Heart right ventricle (tissue), 16 donors: ENCODE measurements at regions not wholly inside any gene's neighbourhood (a gene's known extent, or its start where the extent isn't known, plus 50 kb on each side); places are given as distances from the start of the nearest gene placed in this dataset.

Experiments used
- ATAC-seq, 8 donors: fragments of 200-7000 bp; cut with Tn5 transposase; one replicate each; pipeline ENCODE4 v1.9.1; 2020; ENCODE audit warnings: mild to moderate bottlenecking in 8 of 8, moderate library complexity in 8 of 8, moderate number of reproducible peaks in 1 of 8
- DNase-seq, 2 donors: peaks; one replicate each; pipeline ENCODE4 v3.0.0-alpha.2; 2020
- H3K27ac ChIP-seq, 10 donors: fragments of 200-600 bp; sonication (generic) in 2 of 10; one replicate each; pipeline versions ENCODE4 v1.5.0 to v1.8.0; 2020 to 2022; ENCODE audit warnings: mild to moderate bottlenecking in 3 of 10
- H3K27me3 ChIP-seq, 7 donors: fragments of 200-600 bp; one replicate each; pipeline ENCODE4 v1.8.0; 2021 to 2022; ENCODE audit warnings: mild to moderate bottlenecking in 2 of 7
- H3K36me3 ChIP-seq, 9 donors: fragments of 200-600 bp; sonication (generic) in 1 of 9; one replicate each; pipeline versions ENCODE4 v1.5.0 to v1.8.0; 2020 to 2022; ENCODE audit warnings: mild to moderate bottlenecking in 2 of 9
- H3K4me1 ChIP-seq, 9 donors: fragments of 200-600 bp; sonication (generic) in 1 of 9; one replicate each; pipeline versions ENCODE4 v1.5.0 to v1.8.0; 2020 to 2022; ENCODE audit warnings: mild to moderate bottlenecking in 4 of 9
- H3K4me3 ChIP-seq, 10 donors: fragments of 200-600 bp; sonication (generic) in 2 of 10; one replicate each; pipeline versions ENCODE4 v1.5.0 to v1.8.0; 2020 to 2022; ENCODE audit warnings: mild to moderate bottlenecking in 7 of 10, moderate library complexity in 2 of 10
- H3K9me3 ChIP-seq, 11 donors: fragments of 200-600 bp in 10 of 11; sonication (generic) in 2 of 11; one replicate each; pipeline versions ENCODE4 v1.5.0 to v1.8.0; 2013 to 2022; ENCODE audit warnings: mild to moderate bottlenecking in 2 of 11, control low read depth in 1 of 11, moderate library complexity in 1 of 11
- WGBS, 2 donors: extraction: QIAGEN DNeasy Blood & Tissue Kit; methylation state at CpG; one replicate each; pipeline ENCODE4 v1.1.7; 2013; ENCODE audit warnings: inconsistent platforms in 1 of 2; 5-methylcytosine and 5-hydroxymethylcytosine counted together
- intact Hi-C, 10 donors: fragments of 100-400 bp; cut with DNase I; formaldehyde crosslinking; loops; one replicate each; pipeline versions ENCODE4 v1.11.1 to v1.14.2; 2022
- TF ChIP-seq, protein P1 (sequence below), 9 donors: fragments of 200-600 bp; sonication (generic) in 2 of 9; IDR thresholded peaks; one replicate each; pipeline versions ENCODE4 v1.5.0 to v1.8.0; 2021 to 2022; ENCODE audit warnings: antibody characterized with exemption in 9 of 9, mild to moderate bottlenecking in 5 of 9, moderate library complexity in 1 of 9
- donor health status: Arrhythmogenic right ventricular cardiomyopathy.
- donor health status: ischemic (EF 13 %, LVEDD 7.1; RV severe dilation, severe dysfunction).
- donor health status: healthy with polysubstance abuse.
- donor health status: DM: no; HTN: yes; CAD: no.
- donor health status: DM: no; HTN: no; CAD: no.
- donor health status: ischemic (EF 25% LVEDD 6.9; RV normal size, moderate dysfunction).
- donor health status: ischemic (EF 25% LVEDD 5.7; RV mildly dilated, moderate dysfunction).
- donor health status: healthy.
- donor health status: DM: yes; HTN: yes; CAD: no.
- donor health status: Ischemic cardiomyopathy.
- donor health status: ischemic (EF 35%, LVEDD 5.7; RV mildly dilated, moderate dysfunction).
- donor health status: nonischemic (EF 11% LVEDD 7.7; RV severe dilation, severe dysfunction).
- donor health status: DM: yes; HTN: yes; CAD: no.
- donor health status: PGD.
- donor health status: ischemic (EF 29% LVEDD 5.4; RV normal size, mild dysfunction).
- donor health status: nonischemic (EF 23%, LVEDD 6.1; RV moderate dilation, normal function).

DNA sequence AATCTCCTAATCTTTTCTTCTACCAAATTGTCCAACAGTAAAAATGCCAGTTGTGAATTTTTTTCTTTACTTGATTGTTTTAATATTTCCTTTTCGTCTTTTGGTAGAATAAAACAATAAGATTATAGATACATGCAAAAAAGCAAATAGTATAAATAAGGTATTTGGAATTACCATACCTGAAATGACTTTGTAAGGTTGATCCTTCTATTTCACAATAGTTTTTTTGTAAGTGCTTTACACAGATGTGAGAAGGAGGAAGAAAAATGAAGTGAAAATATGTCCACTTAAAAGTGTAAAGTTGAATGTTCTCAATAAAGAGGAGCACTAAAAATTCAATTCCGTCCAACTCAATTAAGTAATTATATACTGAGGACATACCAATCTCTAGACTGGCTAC lies 457.6 kb downstream of the UTRN start:
- Histone ChIP-seq H3K9me3 (no peaks in the 10 kb centered on the region), H3K27ac (no peak overlapping the region), H3K27me3 (no peaks in the 10 kb centered on the region), H3K4me3 (no peak overlapping the region), H3K4me1 (peaks cover 0 to 10% (median 0%) of the 10 kb centered on the region in 9 donors), H3K36me3 (peaks cover 0 to 36% (median 0%) of the 10 kb centered on the region in 9 donors)
- ATAC-seq (no peak), DNase-seq (no peak)
- TF ChIP-seq, protein P1, sequence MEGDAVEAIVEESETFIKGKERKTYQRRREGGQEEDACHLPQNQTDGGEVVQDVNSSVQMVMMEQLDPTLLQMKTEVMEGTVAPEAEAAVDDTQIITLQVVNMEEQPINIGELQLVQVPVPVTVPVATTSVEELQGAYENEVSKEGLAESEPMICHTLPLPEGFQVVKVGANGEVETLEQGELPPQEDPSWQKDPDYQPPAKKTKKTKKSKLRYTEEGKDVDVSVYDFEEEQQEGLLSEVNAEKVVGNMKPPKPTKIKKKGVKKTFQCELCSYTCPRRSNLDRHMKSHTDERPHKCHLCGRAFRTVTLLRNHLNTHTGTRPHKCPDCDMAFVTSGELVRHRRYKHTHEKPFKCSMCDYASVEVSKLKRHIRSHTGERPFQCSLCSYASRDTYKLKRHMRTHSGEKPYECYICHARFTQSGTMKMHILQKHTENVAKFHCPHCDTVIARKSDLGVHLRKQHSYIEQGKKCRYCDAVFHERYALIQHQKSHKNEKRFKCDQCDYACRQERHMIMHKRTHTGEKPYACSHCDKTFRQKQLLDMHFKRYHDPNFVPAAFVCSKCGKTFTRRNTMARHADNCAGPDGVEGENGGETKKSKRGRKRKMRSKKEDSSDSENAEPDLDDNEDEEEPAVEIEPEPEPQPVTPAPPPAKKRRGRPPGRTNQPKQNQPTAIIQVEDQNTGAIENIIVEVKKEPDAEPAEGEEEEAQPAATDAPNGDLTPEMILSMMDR (IDR thresholded peaks at IDR 0.05), result no peak
- WGBS, 2 donors, result 94 to 96% methylated on average over 2 of the region's 2 CpGs
- intact Hi-C loops, result no loop called here

DNA sequence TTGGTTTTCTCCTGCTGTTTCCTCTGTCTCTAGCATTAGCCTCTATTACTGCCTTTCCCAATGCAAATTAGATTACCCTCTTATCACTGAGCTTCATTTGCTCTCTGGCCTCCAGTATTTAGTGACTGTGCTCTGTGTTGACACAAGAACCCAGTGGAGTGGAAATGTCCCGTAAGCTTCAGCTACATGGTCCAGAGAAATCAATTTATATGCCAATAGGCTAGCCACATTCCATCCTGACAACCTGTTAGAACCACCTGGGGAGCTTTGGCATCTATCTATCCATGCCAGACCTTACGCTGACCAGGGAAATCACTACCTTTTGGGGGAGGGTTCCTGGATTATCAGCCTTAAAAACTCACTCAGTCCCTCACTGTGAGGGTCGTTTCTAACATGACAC lies 459.6 kb downstream of the UTRN start:
- 78 to 83% methylated on average over 3 of the region's 3 CpGs for WGBS, 2 donors
- peaks cover 0 to 45% (median 9%) of the 10 kb centered on the region in 9 donors for H3K36me3 ChIP-seq
- no peak for DNase-seq
- H3K4me1 ChIP-seq, result peaks cover 0 to 10% (median 0%) of the 10 kb centered on the region in 9 donors
- intact Hi-C loops, result no loop called here
- no peaks in the 10 kb centered on the region for H3K9me3 ChIP-seq
- H3K27ac ChIP-seq, result no peak overlapping the region
- ATAC-seq, result no peak
- no peak overlapping the region for H3K4me3 ChIP-seq
- no peaks in the 10 kb centered on the region for H3K27me3 ChIP-seq
- TF ChIP-seq, protein P1 (IDR thresholded peaks at IDR 0.05), result no peak

DNA sequence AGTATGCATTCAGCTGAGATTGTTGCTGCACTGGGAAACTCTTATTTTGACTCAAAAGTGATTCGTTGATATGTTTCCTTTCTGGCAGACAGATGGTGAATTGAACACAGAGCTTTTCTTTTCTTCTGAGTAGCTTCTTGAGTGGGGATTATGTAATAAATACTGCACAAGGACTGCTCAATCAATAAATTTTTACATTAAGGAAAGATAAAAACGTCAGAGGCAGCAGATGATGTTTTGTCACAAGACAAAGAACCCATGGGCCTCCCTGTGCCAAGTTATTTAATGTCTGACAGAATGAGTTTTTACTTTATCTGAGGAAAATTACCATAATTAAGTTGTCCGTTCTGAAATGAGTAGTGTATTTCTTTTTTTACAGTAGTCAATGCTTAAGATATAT lies 460.3 kb downstream of the UTRN start:
- TF ChIP-seq, protein P1 (IDR thresholded peaks at IDR 0.05), result no peak
- WGBS, 2 donors, result 61 to 63% methylated on average over 3 of the region's 3 CpGs
- no peak overlapping the region for H3K27ac ChIP-seq
- no peak overlapping the region for H3K4me3 ChIP-seq
- intact Hi-C loops, result no loop called here
- DNase-seq (no peak), ATAC-seq (no peak)
- no peaks in the 10 kb centered on the region for H3K27me3 ChIP-seq
- H3K9me3 ChIP-seq, result no peaks in the 10 kb centered on the region
- peaks cover 0 to 10% (median 0%) of the 10 kb centered on the region in 9 donors for H3K4me1 ChIP-seq
- peaks cover 0 to 48% (median 9%) of the 10 kb centered on the region in 9 donors for H3K36me3 ChIP-seq

DNA sequence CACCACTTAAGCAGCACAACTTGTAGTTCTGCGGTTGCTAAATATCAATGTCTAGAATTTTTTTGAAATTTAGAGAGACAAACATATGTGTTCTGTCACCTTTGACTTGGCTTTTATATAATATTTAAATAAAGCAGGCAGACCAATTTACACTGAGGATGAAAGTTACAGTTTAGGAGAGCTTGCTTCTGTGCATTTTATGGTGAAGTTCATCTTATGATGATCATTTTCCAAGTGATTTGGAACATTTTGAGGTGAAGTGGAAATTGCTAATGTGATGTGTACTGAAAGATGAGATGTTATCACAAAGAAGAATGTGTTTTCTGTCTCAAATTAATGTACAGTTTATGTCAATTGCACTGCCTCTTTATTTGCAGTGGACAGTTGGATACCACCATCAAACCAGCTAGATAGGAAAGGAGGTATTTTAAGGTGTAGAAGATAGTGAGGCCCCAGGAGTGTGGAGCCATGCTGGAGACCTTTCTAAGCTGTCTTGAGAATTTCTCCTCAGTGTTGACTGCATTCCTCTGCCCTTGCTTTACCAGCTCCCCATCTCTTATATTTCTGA lies 461.9 kb downstream of the UTRN start:
- no peaks in the 10 kb centered on the region for H3K27me3 ChIP-seq
- 92 to 98% methylated on average over 1 of the region's 1 CpG for WGBS, 2 donors
- H3K4me3 ChIP-seq, result no peak overlapping the region
- intact Hi-C loops, result no loop called here
- ATAC-seq, result no peak
- no peaks in the 10 kb centered on the region for H3K9me3 ChIP-seq
- peaks cover 0 to 10% (median 0%) of the 10 kb centered on the region in 9 donors for H3K4me1 ChIP-seq
- H3K36me3 ChIP-seq, result peaks cover 0 to 55% (median 9%) of the 10 kb centered on the region in 9 donors
- DNase-seq, result no peak
- TF ChIP-seq, protein P1 (IDR thresholded peaks at IDR 0.05), result no peak
- no peak overlapping the region for H3K27ac ChIP-seq
